Erythroblast (primary cell): ENCODE measurements at regions not wholly inside any gene's neighbourhood (a gene's known extent, or its start where the extent isn't known, plus 50 kb on each side); places are given as distances from the start of the nearest gene placed in this dataset.

ENCODE experiments used
- GATA1 ChIP-seq: IDR thresholded peaks from 2 replicates; pipeline ENCODE4 v1.6.1; 2011; ENCODE audit warnings: low read depth, mild to moderate bottlenecking, control low read depth, low read length, moderate library complexity
- POLR2A ChIP-seq: IDR thresholded peaks from 2 replicates; pipeline ENCODE4 v1.6.1; 2011; ENCODE audit warnings: mild to moderate bottlenecking, low read length

DNA sequence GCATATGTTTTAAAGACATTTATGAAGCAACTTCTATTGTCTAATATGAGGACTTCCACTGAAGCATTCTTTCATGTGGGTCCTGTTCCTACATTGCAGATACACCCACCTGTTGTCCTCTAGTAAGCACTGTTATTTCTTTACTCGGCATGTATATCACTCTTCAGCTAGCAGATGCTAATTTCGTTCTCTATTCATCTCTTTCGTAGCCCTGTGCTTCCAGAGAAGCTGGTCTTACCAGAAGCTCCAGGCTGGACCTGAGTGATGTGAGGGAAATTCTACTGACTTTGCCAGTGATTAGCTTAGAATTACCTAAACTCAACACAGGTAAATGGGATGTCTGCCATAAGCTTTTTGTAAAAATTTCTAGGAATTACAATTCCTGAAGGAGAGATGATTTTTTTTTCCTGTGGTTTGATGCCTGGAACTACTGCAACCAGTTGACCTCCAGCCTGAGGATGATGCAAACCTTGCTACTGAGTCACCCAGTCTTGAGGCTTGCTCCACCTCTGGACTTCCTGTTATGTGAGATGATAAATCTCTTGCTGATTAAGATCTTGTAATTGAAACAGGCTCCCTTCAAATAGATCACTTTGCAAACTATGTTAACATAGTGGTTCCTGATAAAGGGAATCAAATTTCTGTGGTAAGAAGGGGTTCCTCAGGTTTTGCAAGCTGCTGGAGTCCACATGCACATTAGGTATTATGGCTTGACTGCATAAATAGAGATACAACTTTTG, 52.2 kb upstream of the SPINK5 start:
- TF ChIP-seq POLR2A (no peak), GATA1 (no peak)
